Spleen (tissue), 11 donors: ENCODE measurements at regions not wholly inside any gene's neighbourhood (a gene's known extent, or its start where the extent isn't known, plus 50 kb on each side); places are given as distances from the start of the nearest gene placed in this dataset.

Experiments used
- DNase-seq: peaks from one replicate; pipeline ENCODE4 v3.0.0-alpha.2; 2020
- H3K27ac ChIP-seq, 8 donors: fragments of 200-600 bp; sonication (generic) in 7 of 8; 1 replicate in 4 of 8; 2 replicates in 4 of 8; pipeline versions ENCODE4 v1.5.0 to v1.8.0; 2016 to 2021; ENCODE audit warnings: inconsistent platforms in 4 of 8, mild to moderate bottlenecking in 4 of 8, moderate library complexity in 1 of 8
- H3K27me3 ChIP-seq, 7 donors: fragments of 200-600 bp; sonication (generic) in 6 of 7; replicated peaks in 1 of 7; 1 replicate in 4 of 7; 2 replicates in 3 of 7; pipeline versions ENCODE4 v1.5.0 to v1.8.0; 2016 to 2021; ENCODE audit warnings: inconsistent platforms in 3 of 7, mild to moderate bottlenecking in 1 of 7
- H3K36me3 ChIP-seq, 6 donors: fragments of 200-600 bp; sonication (generic) in 5 of 6; 1 replicate in 4 of 6; 2 replicates in 2 of 6; pipeline versions ENCODE4 v1.5.0 to v1.8.0; 2016 to 2021; ENCODE audit warnings: inconsistent platforms in 2 of 6
- H3K4me1 ChIP-seq, 6 donors: fragments of 200-600 bp; sonication (generic) in 5 of 6; 1 replicate in 3 of 6; 2 replicates in 3 of 6; pipeline versions ENCODE4 v1.5.0 to v1.8.0; 2016 to 2021; ENCODE audit warnings: inconsistent platforms in 3 of 6
- H3K4me3 ChIP-seq, 8 donors: fragments of 200-600 bp; sonication (generic) in 7 of 8; 1 replicate in 4 of 8; 2 replicates in 4 of 8; pipeline versions ENCODE4 v1.5.0 to v1.8.0; 2016 to 2021; ENCODE audit warnings: inconsistent platforms in 4 of 8, mild to moderate bottlenecking in 4 of 8, moderate library complexity in 2 of 8
- H3K9me3 ChIP-seq, 8 donors: fragments of 200-600 bp; sonication (generic) in 7 of 8; 1 replicate in 4 of 8; 2 replicates in 4 of 8; pipeline versions ENCODE4 v1.5.0 to v1.8.0; 2016 to 2021; ENCODE audit warnings: inconsistent platforms in 4 of 8
- POLR2A ChIP-seq, 3 donors: fragments of 450-650 bp; IDR thresholded peaks; one replicate each; pipeline ENCODE4 v1.5.1; 2017; ENCODE audit warnings: antibody characterized with exemption in 3 of 3, mild to moderate bottlenecking in 1 of 3
- POLR2AphosphoS5 ChIP-seq, 3 donors: sonication (generic); formaldehyde crosslinking; IDR thresholded peaks; one replicate each; pipeline ENCODE4 v1.5.1; 2017; ENCODE audit warnings: antibody characterized with exemption in 3 of 3
- WGBS, 5 donors: extraction: QIAGEN DNeasy Blood & Tissue Kit in 3 of 5; methylation state at CpG; one replicate each; pipeline versions ENCODE4 v1.1.5 to v1.1.7; 2013 to 2018; 5-methylcytosine and 5-hydroxymethylcytosine counted together
- intact Hi-C: fragments of 100-400 bp; cut with DNase I; formaldehyde crosslinking; loops from one replicate; pipeline ENCODE4 v1.15.0; 2023; ENCODE audit warnings: low total_unique reads
- TF ChIP-seq, protein P1 (sequence below), 11 experiments: fragments of 200-600 bp in 7 of 11; fragments of 450-650 bp in 4 of 11; sonication (generic) in 4 of 11; IDR thresholded peaks in 8 of 11; conservative IDR thresholded peaks in 3 of 11; 1 replicate in 7 of 11; 2 replicates in 4 of 11; pipeline versions ENCODE4 v1.4.0 to v1.8.0; 2016 to 2021; ENCODE audit warnings: antibody characterized with exemption in 11 of 11, inconsistent platforms in 4 of 11, mild to moderate bottlenecking in 1 of 11
- donor health status: healthy with polysubstance abuse.
- donor health status: DM: no; HTN: no; CAD: no; lungs with moderate emphysema.
- donor health status: DM: no; HTN: no; CAD: no.
- donor health status: Bipolar disorder and iron deficiency.
- donor health status: healthy.
- donor health status: DM: no; HTN: no; CAD: no.
- donor health status: DM: yes; HTN: yes; CAD: no.

DNA sequence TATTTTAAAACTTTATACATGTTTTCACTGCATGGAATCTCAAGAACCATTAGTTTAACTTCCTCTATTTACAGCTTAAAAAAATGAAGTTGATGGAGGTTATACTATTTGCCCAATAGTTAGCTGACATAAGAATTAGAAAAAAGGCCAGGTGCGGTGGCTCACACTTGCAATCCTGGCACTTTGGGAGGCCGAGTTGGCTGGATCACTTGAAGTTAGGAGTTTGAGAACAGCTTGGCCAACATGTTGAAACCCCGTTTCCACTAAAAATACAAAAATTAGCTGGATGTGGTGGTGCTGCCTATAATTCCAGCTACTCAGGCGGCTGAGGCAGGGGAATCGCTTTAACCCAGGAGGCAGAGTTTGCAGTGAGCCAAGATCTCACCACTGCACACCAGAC lies 125.1 kb upstream of the CDH19 start:
- no peaks in the 10 kb centered on the region for H3K27me3 ChIP-seq
- peaks cover 0 to 3% (median 0%) of the 10 kb centered on the region in 8 donors for H3K9me3 ChIP-seq
- no peak for TF ChIP-seq POLR2AphosphoS5 (IDR thresholded peaks at IDR 0.05)
- TF ChIP-seq, protein P1, sequence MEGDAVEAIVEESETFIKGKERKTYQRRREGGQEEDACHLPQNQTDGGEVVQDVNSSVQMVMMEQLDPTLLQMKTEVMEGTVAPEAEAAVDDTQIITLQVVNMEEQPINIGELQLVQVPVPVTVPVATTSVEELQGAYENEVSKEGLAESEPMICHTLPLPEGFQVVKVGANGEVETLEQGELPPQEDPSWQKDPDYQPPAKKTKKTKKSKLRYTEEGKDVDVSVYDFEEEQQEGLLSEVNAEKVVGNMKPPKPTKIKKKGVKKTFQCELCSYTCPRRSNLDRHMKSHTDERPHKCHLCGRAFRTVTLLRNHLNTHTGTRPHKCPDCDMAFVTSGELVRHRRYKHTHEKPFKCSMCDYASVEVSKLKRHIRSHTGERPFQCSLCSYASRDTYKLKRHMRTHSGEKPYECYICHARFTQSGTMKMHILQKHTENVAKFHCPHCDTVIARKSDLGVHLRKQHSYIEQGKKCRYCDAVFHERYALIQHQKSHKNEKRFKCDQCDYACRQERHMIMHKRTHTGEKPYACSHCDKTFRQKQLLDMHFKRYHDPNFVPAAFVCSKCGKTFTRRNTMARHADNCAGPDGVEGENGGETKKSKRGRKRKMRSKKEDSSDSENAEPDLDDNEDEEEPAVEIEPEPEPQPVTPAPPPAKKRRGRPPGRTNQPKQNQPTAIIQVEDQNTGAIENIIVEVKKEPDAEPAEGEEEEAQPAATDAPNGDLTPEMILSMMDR (IDR thresholded peaks at IDR 0.05 in 8 of 11, conservative IDR thresholded peaks at IDR 0.05 in 3 of 11), result no peak
- TF ChIP-seq POLR2A (IDR thresholded peaks at IDR 0.05), result no peak
- no peaks in the 10 kb centered on the region for H3K36me3 ChIP-seq
- H3K27ac ChIP-seq, result no peak overlapping the region
- H3K4me1 ChIP-seq, result no peaks in the 10 kb centered on the region
- H3K4me3 ChIP-seq, result no peak overlapping the region
- intact Hi-C loops, result no loop called here
- 73 to 86% (median 79%) methylated on average over 5 of the region's 5 CpGs for WGBS, 5 donors
- no peak for DNase-seq

DNA sequence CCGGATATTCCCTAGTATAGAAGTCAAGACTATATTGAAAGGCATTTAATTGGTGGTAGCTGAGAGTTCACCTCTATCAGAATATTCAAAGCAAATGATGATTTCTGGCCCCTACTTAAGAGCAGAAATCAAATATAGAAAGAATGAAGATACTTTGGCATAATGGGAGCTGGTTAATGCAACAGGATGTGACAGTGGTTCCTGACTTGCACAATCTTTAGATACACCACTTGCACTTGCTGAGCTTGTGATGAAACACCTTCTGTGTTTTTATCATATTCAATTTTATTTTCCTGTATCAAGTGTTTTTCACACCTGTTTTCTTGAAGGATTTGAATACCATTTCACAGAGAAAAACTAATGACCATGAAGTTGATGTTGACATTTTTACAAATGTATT lies 124.1 kb upstream of the CDH19 start:
- DNase-seq, result no peak
- H3K27ac ChIP-seq, result no peak overlapping the region
- no peak overlapping the region for H3K4me3 ChIP-seq
- H3K9me3 ChIP-seq, result peaks cover 0 to 3% (median 0%) of the 10 kb centered on the region in 8 donors
- 77 to 98% (median 88%) methylated on average over 1 of the region's 1 CpG for WGBS, 5 donors
- TF ChIP-seq, protein P1 (IDR thresholded peaks at IDR 0.05 in 8 of 11, conservative IDR thresholded peaks at IDR 0.05 in 3 of 11), result no peak
- TF ChIP-seq POLR2AphosphoS5 (IDR thresholded peaks at IDR 0.05) (no peak), POLR2A (IDR thresholded peaks at IDR 0.05) (no peak)
- no peaks in the 10 kb centered on the region for H3K4me1 ChIP-seq
- no peaks in the 10 kb centered on the region for H3K36me3 ChIP-seq
- no peaks in the 10 kb centered on the region for H3K27me3 ChIP-seq
- intact Hi-C loops, result no loop called here

DNA sequence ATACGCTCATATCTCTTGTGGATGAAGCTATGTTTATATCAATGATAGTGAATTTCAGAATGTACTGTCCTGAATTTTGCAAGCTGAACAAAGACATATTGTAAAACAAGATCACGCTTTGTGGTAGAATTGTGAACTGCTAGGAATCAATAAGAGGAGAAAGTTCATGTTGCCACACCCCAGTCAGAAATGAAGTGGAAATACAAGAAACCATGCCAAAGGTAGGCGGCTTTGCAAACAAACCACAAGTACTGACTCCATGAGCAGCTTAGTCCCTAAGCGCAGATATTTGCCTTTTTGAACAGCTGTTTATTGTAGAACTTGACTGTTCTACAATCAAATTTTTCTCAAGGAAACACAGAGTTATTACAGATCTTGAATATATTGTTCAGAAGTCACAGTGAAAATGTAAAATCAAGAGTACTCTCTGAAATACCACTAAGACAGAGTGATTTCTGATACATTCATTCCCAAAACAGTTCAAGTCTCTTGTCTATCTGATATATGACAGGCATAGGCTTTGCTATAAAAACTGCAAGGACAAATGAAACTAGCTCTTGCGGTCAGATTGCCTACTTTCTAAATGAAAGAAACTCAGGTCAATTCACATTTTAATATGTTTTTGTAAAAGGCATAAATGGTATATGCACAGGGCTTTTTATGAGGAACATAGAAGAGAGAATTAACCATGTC lies 120.9 kb upstream of the CDH19 start:
- Histone ChIP-seq H3K27me3 (no peaks in the 10 kb centered on the region), H3K9me3 (peaks cover 0 to 5% (median 0%) of the 10 kb centered on the region in 8 donors), H3K27ac (no peak overlapping the region), H3K36me3 (no peaks in the 10 kb centered on the region), H3K4me1 (no peaks in the 10 kb centered on the region), H3K4me3 (no peak overlapping the region)
- no peak for DNase-seq
- 65 to 84% (median 75%) methylated on average over 4 to 5 of the region's 5 CpGs for WGBS, 5 donors
- TF ChIP-seq POLR2A (IDR thresholded peaks at IDR 0.05) (no peak), POLR2AphosphoS5 (IDR thresholded peaks at IDR 0.05) (no peak)
- TF ChIP-seq, protein P1 (IDR thresholded peaks at IDR 0.05 in 8 of 11, conservative IDR thresholded peaks at IDR 0.05 in 3 of 11), result no peak
- intact Hi-C loops, result no loop called here

DNA sequence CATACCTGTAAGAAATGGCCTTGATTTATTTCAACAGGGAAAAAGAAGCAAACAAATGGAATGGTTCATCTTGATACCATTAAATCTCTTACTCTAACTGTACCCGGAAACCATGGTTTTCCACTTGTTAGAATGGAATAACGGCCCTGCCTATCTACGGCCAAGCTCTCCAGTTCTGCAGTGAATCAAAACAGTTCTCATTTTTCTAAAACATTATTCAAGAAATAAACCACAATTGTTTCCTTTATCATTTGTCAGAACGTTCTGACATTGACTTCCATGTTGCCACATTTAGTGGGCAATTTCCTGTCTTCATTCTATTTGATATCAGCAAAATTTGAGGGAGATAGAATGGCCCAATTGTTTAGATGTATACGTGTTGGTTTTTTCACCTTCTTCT lies 118.8 kb upstream of the CDH19 start:
- peaks cover 0 to 5% (median 0%) of the 10 kb centered on the region in 8 donors for H3K9me3 ChIP-seq
- no peaks in the 10 kb centered on the region for H3K36me3 ChIP-seq
- H3K27ac ChIP-seq, result no peak overlapping the region
- H3K4me1 ChIP-seq, result no peaks in the 10 kb centered on the region
- H3K27me3 ChIP-seq, result no peaks in the 10 kb centered on the region
- intact Hi-C loops, result no loop called here
- no peak overlapping the region for H3K4me3 ChIP-seq
- no peak for TF ChIP-seq POLR2A (IDR thresholded peaks at IDR 0.05)
- TF ChIP-seq POLR2AphosphoS5 (IDR thresholded peaks at IDR 0.05), result no peak
- TF ChIP-seq, protein P1 (IDR thresholded peaks at IDR 0.05 in 8 of 11, conservative IDR thresholded peaks at IDR 0.05 in 3 of 11), result no peak
- no peak for DNase-seq
- WGBS, 5 donors, result 30 to 57% (median 47%) methylated on average over 5 of the region's 5 CpGs
